Psoas muscle (tissue), 7 donors: ENCODE measurements at regions not wholly inside any gene's neighbourhood (a gene's known extent, or its start where the extent isn't known, plus 50 kb on each side); places are given as distances from the start of the nearest gene placed in this dataset.

Experiments
- ATAC-seq, 4 donors: fragments of 200-7000 bp; cut with Tn5 transposase; one replicate each; pipeline ENCODE4 v1.9.1; 2020; ENCODE audit warnings: moderate library complexity in 3 of 4, mild to moderate bottlenecking in 2 of 4
- DNase-seq, 2 donors: peaks; one replicate each; pipeline ENCODE4 v3.0.0-alpha.2; 2020
- H3K27ac ChIP-seq: fragments of 200-600 bp; one replicate; pipeline ENCODE4 v1.8.0; 2022
- H3K27me3 ChIP-seq, 3 donors: fragments of 200-600 bp in 1 of 3; one replicate each; pipeline versions ENCODE4 v1.6.1 to v1.8.0; 2013 to 2022; ENCODE audit warnings: low read length in 2 of 3, mild to moderate bottlenecking in 2 of 3, moderate library complexity in 1 of 3; ENCODE audit not compliant: insufficient read depth in 3 of 3
- H3K36me3 ChIP-seq, 2 donors: fragments of 200-600 bp in 1 of 2; one replicate each; pipeline versions ENCODE4 v1.6.1 to v1.8.0; 2013 to 2022; ENCODE audit warnings: low read depth in 1 of 2, mild to moderate bottlenecking in 1 of 2, moderate library complexity in 1 of 2; ENCODE audit not compliant: insufficient read depth in 1 of 2
- H3K4me1 ChIP-seq: fragments of 200-600 bp; one replicate; pipeline ENCODE4 v1.8.0; 2022
- H3K4me3 ChIP-seq: fragments of 200-600 bp; one replicate; pipeline ENCODE4 v1.8.0; 2022; ENCODE audit warnings: mild to moderate bottlenecking
- H3K9me3 ChIP-seq: fragments of 200-600 bp; one replicate; pipeline ENCODE4 v1.8.0; 2022
- CTCF ChIP-seq: fragments of 200-600 bp; IDR thresholded peaks from one replicate; pipeline ENCODE4 v1.8.0; 2022; ENCODE audit warnings: antibody characterized with exemption
- WGBS, 3 donors: extraction: QIAGEN DNeasy Blood & Tissue Kit; methylation state at CpG; one replicate each; pipeline versions ENCODE4 v1.1.6 to v1.1.7; 2013; 5-methylcytosine and 5-hydroxymethylcytosine counted together
- intact Hi-C, 2 donors: fragments of 100-400 bp; cut with DNase I; formaldehyde crosslinking; loops; one replicate each; pipeline versions ENCODE4 v1.11.0 to v1.14.2; 2022
- donor health status: healthy with polysubstance abuse.
- donor health status: DM: no; HTN: no; CAD: no; lungs with moderate emphysema.
- donor health status: Bipolar disorder and iron deficiency.
- donor health status: healthy.
- donor health status: DM: yes; HTN: yes; CAD: no.
- donor health status: DM: no; HTN: no; CAD: no.
- donor health status: DM: yes; HTN: yes; CAD: no.

- 30 to 38% (median 33%) methylated on average over 4 of the region's 4 CpGs for WGBS, 3 donors
- Histone ChIP-seq H3K36me3 (no peaks in the 10 kb centered on the region), H3K27me3 (no peaks in the 10 kb centered on the region), H3K4me3 (no peak overlapping the region), H3K9me3 (no peaks in the 10 kb centered on the region), H3K4me1 (no peaks in the 10 kb centered on the region), H3K27ac (no peak overlapping the region)
- TF ChIP-seq CTCF: no peak
- ATAC-seq: no peak
- intact Hi-C loops: no loop called here
- no peak for DNase-seq
Measured at GRCh38 chr12:126706300-126706699, 1560.7 kb upstream of the TMEM132C start.

- Histone ChIP-seq H3K36me3 (no peaks in the 10 kb centered on the region), H3K4me1 (no peaks in the 10 kb centered on the region), H3K27ac (no peak overlapping the region), H3K9me3 (no peaks in the 10 kb centered on the region), H3K27me3 (no peaks in the 10 kb centered on the region), H3K4me3 (no peak overlapping the region)
- WGBS, 3 donors: 12 to 28% (median 20%) methylated on average over 3 of the region's 3 CpGs
- DNase-seq (no peak), ATAC-seq (no peak)
- intact Hi-C loops: no loop called here
- TF ChIP-seq CTCF: no peak
Measured at GRCh38 chr12:126708492-126708896, 1558.5 kb upstream of the TMEM132C start.

GRCh38 chr12:126718365-126718764, 1548.6 kb upstream of the TMEM132C start:
- DNase-seq (no peak), ATAC-seq (no peak)
- Histone ChIP-seq H3K4me3 (no peak overlapping the region), H3K36me3 (no peaks in the 10 kb centered on the region), H3K27me3 (no peaks in the 10 kb centered on the region), H3K9me3 (no peaks in the 10 kb centered on the region), H3K27ac (no peak overlapping the region), H3K4me1 (no peaks in the 10 kb centered on the region)
- no peak for TF ChIP-seq CTCF
- intact Hi-C loops: no loop called here

GRCh38 chr12:126719912-126720705, 1546.9 kb upstream of the TMEM132C start:
- H3K36me3 ChIP-seq: no peaks in the 10 kb centered on the region
- no peak for TF ChIP-seq CTCF
- DNase-seq (no peak), ATAC-seq (no peak)
- H3K4me3 ChIP-seq: no peak overlapping the region
- H3K9me3 ChIP-seq: no peaks in the 10 kb centered on the region
- H3K27ac ChIP-seq: no peak overlapping the region
- H3K27me3 ChIP-seq: no peaks in the 10 kb centered on the region
- intact Hi-C loops: no loop called here
- 31 to 42% (median 39%) methylated on average over 5 of the region's 5 CpGs for WGBS, 3 donors
- H3K4me1 ChIP-seq: no peaks in the 10 kb centered on the region
